Suppressor macrophage treated with lipopolysaccharide for 4 hours (primary cell): ENCODE measurements at regions not wholly inside any gene's neighbourhood (a gene's known extent, or its start where the extent isn't known, plus 50 kb on each side); places are given as distances from the start of the nearest gene placed in this dataset.

ENCODE experiments used
- DNase-seq: peaks from one replicate; pipeline ENCODE4 v3.0.0-alpha.2; 2020

- no peak for DNase-seq
Observed at GRCh38 chr5:125720721-125721120, 702.5 kb upstream of the GRAMD2B start.

GRCh38 chr5:125722550-125722949, 700.7 kb upstream of the GRAMD2B start:
- no peak for DNase-seq

GRCh38 chr5:125725691-125726090, 697.5 kb upstream of the GRAMD2B start:
- DNase-seq, result no peak

- DNase-seq, result no peak
Observed at GRCh38 chr5:125743939-125744338, 679.3 kb upstream of the GRAMD2B start.

GRCh38 chr5:125746917-125747316, 676.3 kb upstream of the GRAMD2B start:
- no peak for DNase-seq

GRCh38 chr5:125750147-125750860, 672.9 kb upstream of the GRAMD2B start:
- no peak for DNase-seq

- no peak for DNase-seq
Observed at GRCh38 chr5:125750861-125751186, 672.4 kb upstream of the GRAMD2B start.

- DNase-seq, result no peak
Observed at GRCh38 chr5:125756456-125756855, 666.8 kb upstream of the GRAMD2B start.

GRCh38 chr5:125766706-125767105, 656.5 kb upstream of the GRAMD2B start:
- no peak for DNase-seq

GRCh38 chr5:125775896-125776295, 647.3 kb upstream of the GRAMD2B start:
- no peak for DNase-seq

GRCh38 chr5:125776656-125777139, 646.5 kb upstream of the GRAMD2B start:
- DNase-seq, result no peak

GRCh38 chr5:125778791-125779190, 644.4 kb upstream of the GRAMD2B start:
- DNase-seq, result no peak

- DNase-seq, result no peak
Observed at GRCh38 chr5:125785407-125785806, 637.8 kb upstream of the GRAMD2B start.

- no peak for DNase-seq
Observed at GRCh38 chr5:125786021-125786420, 637.2 kb upstream of the GRAMD2B start.

- no peak for DNase-seq
Observed at GRCh38 chr5:125793470-125793869, 629.7 kb upstream of the GRAMD2B start.

GRCh38 chr5:125794922-125795321, 628.3 kb upstream of the GRAMD2B start:
- DNase-seq, result no peak

- DNase-seq, result no peak
Observed at GRCh38 chr5:125798307-125798706, 624.9 kb upstream of the GRAMD2B start.

- DNase-seq, result no peak
Observed at GRCh38 chr5:125812651-125813050, 610.6 kb upstream of the GRAMD2B start.

- DNase-seq, result no peak
Observed at GRCh38 chr5:125813221-125813974, 609.8 kb upstream of the GRAMD2B start.

- no peak for DNase-seq
Observed at GRCh38 chr5:125814119-125814518, 609.1 kb upstream of the GRAMD2B start.

- no peak for DNase-seq
Observed at GRCh38 chr5:125823572-125823971, 599.6 kb upstream of the GRAMD2B start.

GRCh38 chr5:125826214-125826613, 597.0 kb upstream of the GRAMD2B start:
- no peak for DNase-seq

GRCh38 chr5:125829349-125829748, 593.9 kb upstream of the GRAMD2B start:
- no peak for DNase-seq

GRCh38 chr5:125833398-125833797, 589.8 kb upstream of the GRAMD2B start:
- no peak for DNase-seq
